Astrocyte of the cerebellum (primary cell): ENCODE measurements at regions not wholly inside any gene's neighbourhood (a gene's known extent, or its start where the extent isn't known, plus 50 kb on each side); places are given as distances from the start of the nearest gene placed in this dataset.
A peak's percentile ranks its signal among the peaks of the same experiment; 100 is the strongest.

Experiments
- DNase-seq: peaks from one replicate; pipeline ENCODE4 v3.0.0-alpha.2; 2011; ENCODE audit warnings: low read depth
- H3K4me3 ChIP-seq: 2 replicates; pipeline ENCODE4 v1.5.1; 2011; ENCODE audit warnings: mild to moderate bottlenecking, low read depth, low read length, moderate library complexity
- CTCF ChIP-seq: IDR thresholded peaks from 2 replicates; pipeline ENCODE4 v1.5.1; 2012; ENCODE audit warnings: low read length, low read depth, moderate library complexity, mild to moderate bottlenecking; ENCODE audit errors: missing control alignments
- in situ Hi-C: cut with HindIII; loops from 2 replicates; pipeline ENCODE4 v1.10.0; 2017; ENCODE audit warnings: low sequenced_read_pairs

- no peak for TF ChIP-seq CTCF
- no peak for DNase-seq
- H3K4me3 ChIP-seq: peak overlapping the region; percentile 14
- in situ Hi-C loops: no loop called here
Measured at GRCh38 chr12:107580750-107581618, 104.6 kb upstream of the PWP1 start.

GRCh38 chr12:107581619-107582015 lies 104.0 kb upstream of the PWP1 start:
- in situ Hi-C loops: no loop called here

GRCh38 chr12:107583551-107583950 lies 102.0 kb upstream of the PWP1 start:
- in situ Hi-C loops: no loop called here
- no peak for TF ChIP-seq CTCF
- no peak overlapping the region for H3K4me3 ChIP-seq
- DNase-seq: no peak

More at GRCh38 chr12:107581619-107582015, 104.0 kb upstream of the PWP1 start:
- H3K4me3 ChIP-seq: peak overlapping the region; percentile 14
- TF ChIP-seq CTCF: no peak
- no peak for DNase-seq

- in situ Hi-C loops: no loop called here
- TF ChIP-seq CTCF: no peak
- H3K4me3 ChIP-seq: no peak overlapping the region
- no peak for DNase-seq
Measured at GRCh38 chr12:107584563-107584962, 101.0 kb upstream of the PWP1 start.

- TF ChIP-seq CTCF: no peak
- no peak overlapping the region for H3K4me3 ChIP-seq
- in situ Hi-C loops: no loop called here
- DNase-seq: no peak
Measured at GRCh38 chr12:107586256-107586970, 99.2 kb upstream of the PWP1 start.

GRCh38 chr12:107590413-107590812 lies 95.2 kb upstream of the PWP1 start:
- TF ChIP-seq CTCF: no peak
- in situ Hi-C loops: no loop called here
- DNase-seq: no peak
- no peak overlapping the region for H3K4me3 ChIP-seq
